Calu3 (cell line): ENCODE measurements at regions not wholly inside any gene's neighbourhood (a gene's known extent, or its start where the extent isn't known, plus 50 kb on each side); places are given as distances from the start of the nearest gene placed in this dataset.

Experiments
- BruUV-seq: library from RNA; stranded (reverse); fragments of 400-500 nt; replicated peaks from 2 replicates; lab custom pipeline; 2021; lab: Mats Ljungman, UMichigan
- CTCF ChIA-PET: fragments of 300-600 bp; sonication (Branson Sonifier 250); formaldehyde crosslinking; loops from one replicate; lab custom pipeline; 2022; ENCODE audit warnings: antibody characterized with exemption; lab: Charles Lee
- DNase-seq: peaks from one replicate; pipeline ENCODE4 v3.0.0; 2022
- H3K27ac Mint-ChIP-seq: one replicate; pipeline ENCODE4 v1.8.0; 2022; ENCODE audit warnings: mixed read lengths; ENCODE audit not compliant: unreplicated experiment
- H3K27me3 Mint-ChIP-seq: one replicate; pipeline ENCODE4 v1.8.0; 2022; ENCODE audit warnings: mixed read lengths; ENCODE audit not compliant: unreplicated experiment
- H3K36me3 Mint-ChIP-seq: one replicate; pipeline ENCODE4 v1.8.0; 2022; ENCODE audit warnings: mild to moderate bottlenecking, moderate library complexity, mixed read lengths; ENCODE audit not compliant: insufficient read depth, unreplicated experiment
- H3K4me1 Mint-ChIP-seq: one replicate; pipeline ENCODE4 v1.8.0; 2022; ENCODE audit warnings: mild to moderate bottlenecking, low read depth, mixed read lengths; ENCODE audit not compliant: unreplicated experiment
- H3K4me3 Mint-ChIP-seq: one replicate; pipeline ENCODE4 v1.8.0; 2022; ENCODE audit warnings: mild to moderate bottlenecking, low read depth, moderate library complexity, mixed read lengths; ENCODE audit not compliant: unreplicated experiment
- H3K9me3 Mint-ChIP-seq: one replicate; pipeline ENCODE4 v1.8.0; 2022; ENCODE audit warnings: low read depth, mixed read lengths; ENCODE audit not compliant: unreplicated experiment
- intact Hi-C: fragments of 100-400 bp; cut with micrococcal nuclease; formaldehyde crosslinking; loops from one replicate; pipeline ENCODE4 v1.10.0; 2022; ENCODE audit not compliant: unreplicated experiment
- TF ChIP-seq, protein P1 (sequence below): fragments of 200-600 bp; IDR thresholded peaks from one replicate; pipeline ENCODE4 v1.8.0; 2022; ENCODE audit warnings: antibody characterized with exemption; ENCODE audit not compliant: unreplicated experiment

DNA sequence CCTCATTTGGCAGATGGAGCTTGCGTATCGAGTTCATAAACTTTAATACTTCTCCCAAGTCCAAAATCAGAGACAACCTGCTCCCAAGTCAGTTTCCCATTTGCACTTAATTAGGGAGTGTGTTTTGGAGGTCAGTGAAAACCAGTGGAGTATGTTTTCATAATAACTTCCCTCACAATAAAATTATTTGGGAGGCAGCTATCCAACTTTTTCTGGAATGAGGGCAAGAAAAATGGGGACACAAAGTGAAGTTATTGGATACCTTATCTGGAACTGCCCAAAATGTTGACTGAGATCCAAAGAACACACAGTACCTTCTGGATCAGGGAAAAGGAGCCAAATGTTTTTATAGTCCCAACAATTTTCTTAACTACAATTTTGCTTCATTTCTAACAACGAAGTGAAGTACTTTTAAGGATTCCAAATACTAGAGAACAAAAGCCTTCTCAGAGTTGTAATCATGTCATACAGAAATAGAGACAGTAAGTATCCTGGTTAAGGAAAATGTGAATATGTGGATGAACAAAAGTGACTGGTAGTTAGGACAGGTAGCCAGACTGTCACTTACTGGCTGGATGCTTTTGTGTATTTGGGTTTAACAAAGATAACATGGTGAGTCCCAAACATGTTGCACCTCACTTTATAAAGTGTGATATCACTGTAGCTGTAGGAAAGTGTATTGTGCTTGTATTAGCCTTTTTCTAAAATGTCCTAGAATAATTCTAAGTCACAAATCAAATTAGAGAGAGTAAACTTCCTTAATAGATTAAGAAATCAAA, 325.0 kb downstream of the HLX start:
- CTCF ChIA-PET: interaction anchor here (0.6 to 3.4 kb wide), 8 partner anchors 10 to 1972 kb away, joined by 3 to 21 read pairs (median 3); no protein-coding TSS in a partner anchor
- TF ChIP-seq, protein P1, sequence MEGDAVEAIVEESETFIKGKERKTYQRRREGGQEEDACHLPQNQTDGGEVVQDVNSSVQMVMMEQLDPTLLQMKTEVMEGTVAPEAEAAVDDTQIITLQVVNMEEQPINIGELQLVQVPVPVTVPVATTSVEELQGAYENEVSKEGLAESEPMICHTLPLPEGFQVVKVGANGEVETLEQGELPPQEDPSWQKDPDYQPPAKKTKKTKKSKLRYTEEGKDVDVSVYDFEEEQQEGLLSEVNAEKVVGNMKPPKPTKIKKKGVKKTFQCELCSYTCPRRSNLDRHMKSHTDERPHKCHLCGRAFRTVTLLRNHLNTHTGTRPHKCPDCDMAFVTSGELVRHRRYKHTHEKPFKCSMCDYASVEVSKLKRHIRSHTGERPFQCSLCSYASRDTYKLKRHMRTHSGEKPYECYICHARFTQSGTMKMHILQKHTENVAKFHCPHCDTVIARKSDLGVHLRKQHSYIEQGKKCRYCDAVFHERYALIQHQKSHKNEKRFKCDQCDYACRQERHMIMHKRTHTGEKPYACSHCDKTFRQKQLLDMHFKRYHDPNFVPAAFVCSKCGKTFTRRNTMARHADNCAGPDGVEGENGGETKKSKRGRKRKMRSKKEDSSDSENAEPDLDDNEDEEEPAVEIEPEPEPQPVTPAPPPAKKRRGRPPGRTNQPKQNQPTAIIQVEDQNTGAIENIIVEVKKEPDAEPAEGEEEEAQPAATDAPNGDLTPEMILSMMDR: no peak
- Mint-ChIP-seq H3K27ac (no peak overlapping the region), H3K4me3 (no peak overlapping the region), H3K27me3 (no peaks in the 10 kb centered on the region), H3K36me3 (no peaks in the 10 kb centered on the region), H3K4me1 (no peaks in the 10 kb centered on the region), H3K9me3 (no peaks in the 10 kb centered on the region)
- intact Hi-C loops: loop anchor here (5.0 kb wide), 3 partner anchors 212 to 392 kb away; no protein-coding TSS in a partner anchor
- no peak for DNase-seq
- BruUV-seq: no TSS peak

DNA sequence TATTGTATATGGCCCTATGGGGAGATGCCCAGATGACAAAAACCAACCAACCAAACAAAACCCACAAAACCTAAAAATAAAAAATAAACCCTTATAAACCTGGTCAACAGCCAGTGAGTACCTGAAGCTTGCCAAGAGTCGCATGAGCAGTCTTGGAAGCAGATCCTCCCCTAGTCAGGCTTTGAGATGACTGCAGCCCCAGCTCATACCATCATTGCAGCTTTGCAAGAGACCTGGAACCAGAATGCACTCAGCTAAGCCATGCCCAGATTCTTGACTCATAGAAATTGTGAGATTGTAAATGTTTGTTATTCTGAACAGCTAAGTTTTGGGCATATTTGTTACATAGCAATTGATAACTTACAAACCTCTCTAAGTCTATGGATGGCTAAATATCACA, 326.8 kb downstream of the HLX start:
- no TSS peak for BruUV-seq
- H3K27ac Mint-ChIP-seq: no peak overlapping the region
- H3K9me3 Mint-ChIP-seq: no peaks in the 10 kb centered on the region
- TF ChIP-seq, protein P1: no peak
- H3K36me3 Mint-ChIP-seq: no peaks in the 10 kb centered on the region
- intact Hi-C loops: no loop called here
- DNase-seq: no peak
- H3K4me1 Mint-ChIP-seq: no peaks in the 10 kb centered on the region
- H3K27me3 Mint-ChIP-seq: no peaks in the 10 kb centered on the region
- no peak overlapping the region for H3K4me3 Mint-ChIP-seq
- CTCF ChIA-PET: no interaction called here

DNA sequence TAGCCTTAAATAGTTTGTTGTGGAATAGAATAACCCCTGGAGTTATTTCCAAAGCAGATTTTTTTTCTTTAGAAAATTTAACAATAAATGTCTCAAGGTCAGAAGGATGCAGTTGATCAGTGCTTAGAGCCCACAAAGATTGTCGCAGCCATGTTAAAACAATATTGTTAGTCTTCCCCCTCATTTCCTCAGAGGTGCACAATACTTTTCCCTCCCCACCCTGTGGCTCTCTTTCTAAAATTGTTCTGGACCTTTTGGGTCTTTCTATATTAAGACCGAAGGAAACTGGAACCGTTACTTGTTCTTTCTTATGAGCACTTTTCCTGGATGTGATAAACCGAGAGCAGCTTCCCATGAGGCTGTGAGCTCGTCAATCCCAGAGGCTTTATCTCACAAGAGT, 333.7 kb downstream of the HLX start:
- TF ChIP-seq, protein P1: no peak
- DNase-seq: no peak
- Mint-ChIP-seq H3K27me3 (peaks cover 7% of the 10 kb centered on the region), H3K9me3 (no peaks in the 10 kb centered on the region), H3K4me1 (peaks cover 10% of the 10 kb centered on the region), H3K4me3 (no peak overlapping the region), H3K36me3 (no peaks in the 10 kb centered on the region), H3K27ac (no peak overlapping the region)
- no TSS peak for BruUV-seq
- CTCF ChIA-PET: no interaction called here
- intact Hi-C loops: no loop called here

DNA sequence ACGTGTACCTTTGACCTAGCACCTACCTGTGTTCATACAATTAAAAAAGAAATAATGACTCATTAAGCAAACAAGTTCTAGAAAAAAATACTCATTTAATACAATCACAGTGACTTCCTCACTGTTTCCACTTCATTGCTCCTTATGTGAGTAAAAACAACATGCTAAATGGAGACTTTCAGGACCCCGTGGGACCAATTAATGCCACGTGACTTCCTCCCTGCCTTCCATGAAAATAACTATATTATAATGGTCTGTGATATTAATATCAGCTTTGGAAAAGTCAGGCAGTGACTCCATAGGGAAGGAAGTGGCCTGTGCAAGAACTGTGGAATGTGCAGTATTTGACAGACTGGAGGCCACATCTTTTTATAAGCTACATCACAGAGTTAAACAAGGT, 337.8 kb downstream of the HLX start:
- H3K27ac Mint-ChIP-seq: no peak overlapping the region
- no peak overlapping the region for H3K4me3 Mint-ChIP-seq
- no TSS peak for BruUV-seq
- CTCF ChIA-PET: no interaction called here
- intact Hi-C loops: no loop called here
- H3K4me1 Mint-ChIP-seq: peaks cover 10% of the 10 kb centered on the region
- no peak for DNase-seq
- TF ChIP-seq, protein P1: no peak
- peaks cover 2% of the 10 kb centered on the region for H3K9me3 Mint-ChIP-seq
- H3K36me3 Mint-ChIP-seq: no peaks in the 10 kb centered on the region
- H3K27me3 Mint-ChIP-seq: peaks cover 7% of the 10 kb centered on the region
